ENCODE measurements at regions not wholly inside any gene's neighbourhood (a gene's known extent, or its start where the extent isn't known, plus 50 kb on each side); places are given as distances from the start of the nearest gene placed in this dataset.

DNA sequence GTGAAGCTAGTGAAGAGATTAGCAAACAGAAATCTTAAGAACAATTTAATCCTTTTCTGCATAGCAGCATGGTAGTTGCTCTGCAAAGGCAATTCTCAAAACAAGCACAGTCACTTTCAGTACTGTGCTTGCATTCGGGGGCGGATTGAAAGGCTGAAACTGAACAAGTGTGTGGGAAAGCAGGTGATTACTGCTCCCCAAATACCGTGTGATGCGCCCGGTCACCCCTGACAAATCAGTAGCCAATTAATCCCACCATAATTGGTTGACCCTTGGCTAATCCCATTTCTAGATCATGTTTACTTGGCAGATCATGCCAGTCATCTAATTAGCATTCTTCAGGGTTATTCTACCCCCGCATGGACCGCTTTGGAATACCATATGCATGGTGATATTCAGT lies 76.5 kb upstream of the ADRB1 start:
- Histone ChIP-seq H3K27ac (no peak overlapping the region), H3K4me3 (no peak overlapping the region)

DNA sequence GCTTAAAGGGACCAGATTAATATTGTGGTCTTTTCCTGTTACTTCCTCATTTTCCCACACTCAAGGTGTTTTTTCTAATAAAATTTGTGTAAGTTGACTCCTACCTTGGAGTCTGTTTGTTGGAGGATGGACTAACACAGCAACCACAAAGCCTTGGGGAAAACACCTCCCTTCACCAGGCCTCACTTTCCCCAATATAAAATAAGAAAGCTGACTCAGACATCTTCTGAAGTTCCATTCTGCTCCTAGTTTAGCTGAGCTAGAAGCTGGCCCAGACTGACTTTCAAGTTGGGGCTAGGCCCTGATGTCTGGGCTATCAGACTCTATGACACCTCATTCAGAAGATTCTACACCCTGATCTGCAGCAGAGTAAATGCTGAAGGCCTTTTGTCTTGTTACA lies 73.0 kb upstream of the ADRB1 start:
- H3K27ac ChIP-seq: no peak overlapping the region
- H3K4me3 ChIP-seq: no peak overlapping the region

DNA sequence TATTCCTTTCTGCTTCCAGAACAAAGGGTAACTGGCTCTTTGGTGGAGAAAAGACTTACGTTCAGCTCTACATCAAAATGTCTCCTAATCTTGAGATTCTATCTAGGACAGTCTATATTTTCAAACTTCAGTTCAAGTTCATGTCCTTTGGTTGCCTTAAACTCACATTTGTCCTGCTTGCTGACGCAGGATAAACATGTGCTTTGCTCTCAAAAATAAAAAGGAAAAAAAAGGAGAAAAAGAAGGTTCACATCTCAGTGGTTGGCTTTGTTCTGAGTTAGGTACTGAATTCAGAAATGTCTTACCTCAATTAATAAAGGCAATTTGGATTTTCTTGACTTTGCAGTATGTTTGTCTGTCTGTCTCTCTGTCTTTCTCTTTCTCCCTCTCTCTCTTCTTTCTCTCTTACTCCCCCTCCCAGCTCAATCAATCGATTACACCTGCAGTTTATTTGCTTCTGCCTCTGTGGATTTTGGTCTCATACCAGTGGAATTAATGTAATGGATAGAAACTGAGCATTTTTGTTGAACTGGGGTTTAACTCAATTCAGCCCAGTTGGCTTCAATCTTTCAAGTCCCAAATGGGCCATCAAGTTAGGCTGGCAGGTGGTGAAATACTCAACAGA lies 72.2 kb upstream of the ADRB1 start:
- Histone ChIP-seq H3K4me3 (no peak overlapping the region), H3K27ac (no peak overlapping the region)

DNA sequence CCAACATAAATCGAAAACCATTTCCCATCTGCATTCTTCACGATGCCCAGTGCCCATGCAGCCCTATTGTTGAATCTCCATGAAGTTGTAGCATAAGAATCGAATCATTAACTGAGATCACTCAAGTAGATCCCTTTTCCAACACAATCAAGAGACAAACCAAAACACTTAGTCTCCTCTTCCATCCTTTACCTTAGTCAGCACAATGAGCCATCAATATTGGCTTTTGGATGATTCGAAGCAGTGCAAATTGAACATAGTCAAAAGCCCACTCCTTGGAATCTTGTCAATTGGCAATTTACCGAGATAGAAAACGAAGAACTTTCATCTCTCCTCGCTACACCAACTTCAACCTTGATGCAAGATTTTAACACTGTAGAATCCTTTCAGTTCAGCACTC lies 66.5 kb upstream of the ADRB1 start:
- no peak overlapping the region for H3K4me3 ChIP-seq
- H3K27ac ChIP-seq: no peak overlapping the region

DNA sequence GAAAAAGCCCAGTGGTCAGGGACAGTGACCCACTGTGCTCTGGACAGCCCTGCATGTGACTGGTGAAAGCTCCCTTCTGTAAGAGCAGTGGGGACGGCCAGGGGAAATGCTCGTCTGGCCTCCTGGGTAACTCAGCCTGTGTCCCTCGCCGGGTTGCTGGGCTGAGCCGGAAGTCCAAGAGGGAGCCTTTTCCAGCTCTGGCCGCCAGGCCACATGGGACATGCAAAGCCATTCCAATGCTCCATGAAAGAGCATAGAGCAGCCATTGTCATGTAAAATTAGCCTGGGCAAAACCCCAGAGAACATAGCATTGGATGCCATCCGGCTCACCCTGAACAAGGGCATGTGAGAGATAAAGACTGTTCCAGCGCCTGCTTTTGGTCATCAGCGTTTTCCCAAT lies 64.9 kb upstream of the ADRB1 start:
- no peak overlapping the region for H3K27ac ChIP-seq
- H3K4me3 ChIP-seq: no peak overlapping the region

DNA sequence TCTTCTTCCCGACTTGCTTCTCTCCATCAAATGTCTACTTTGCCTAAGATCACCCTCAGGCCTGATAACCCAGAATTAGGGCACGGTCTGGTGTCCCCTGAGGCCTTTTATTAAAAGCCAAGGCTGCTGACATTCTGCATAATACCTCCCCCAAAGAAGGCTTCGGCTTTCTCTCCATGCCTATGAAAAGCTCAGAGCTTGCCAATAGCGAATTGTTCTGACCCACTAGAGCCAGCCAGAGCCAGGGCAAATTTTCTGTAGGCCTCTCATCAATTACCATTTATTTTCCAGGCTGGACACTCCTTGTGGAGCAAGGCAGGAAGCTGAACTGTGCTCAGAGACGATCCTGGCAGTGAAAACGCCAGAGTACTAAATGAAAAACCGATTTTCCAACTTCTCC lies 64.3 kb upstream of the ADRB1 start:
- no peak overlapping the region for H3K27ac ChIP-seq
- H3K4me3 ChIP-seq: no peak overlapping the region

DNA sequence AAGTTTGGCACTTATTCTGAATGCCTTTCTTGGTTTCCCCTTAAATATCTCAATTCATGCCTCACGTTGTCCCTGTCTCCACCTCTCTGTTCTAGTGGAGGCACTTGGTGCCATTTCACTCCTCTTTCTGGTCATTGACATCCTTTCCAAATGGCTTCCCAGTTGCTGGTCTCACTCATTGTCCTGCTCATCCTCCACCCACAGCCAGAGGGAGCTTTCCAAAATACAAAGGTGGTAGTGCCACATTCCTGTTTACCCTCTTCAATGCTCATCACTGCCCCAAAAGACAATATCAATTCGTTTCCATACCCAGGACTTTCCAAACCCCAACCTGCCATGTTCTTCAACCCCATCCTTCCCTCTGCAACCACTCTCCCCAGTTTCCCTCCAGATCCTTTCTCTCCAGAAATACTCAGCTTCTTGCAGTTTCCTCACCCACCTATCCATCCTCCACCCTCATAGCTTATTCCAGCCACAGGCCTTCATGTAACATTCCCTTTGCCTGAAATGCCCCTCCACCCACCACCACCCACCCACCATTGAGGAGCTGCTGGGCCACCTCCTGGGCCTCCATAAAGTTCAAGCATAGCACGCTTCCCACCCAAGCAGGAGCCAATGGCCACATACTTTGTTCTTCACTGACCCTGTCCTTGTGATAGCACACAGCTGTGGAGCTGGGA lies 63.1 kb upstream of the ADRB1 start:
- H3K27ac ChIP-seq: no peak overlapping the region
- H3K4me3 ChIP-seq: no peak overlapping the region

DNA sequence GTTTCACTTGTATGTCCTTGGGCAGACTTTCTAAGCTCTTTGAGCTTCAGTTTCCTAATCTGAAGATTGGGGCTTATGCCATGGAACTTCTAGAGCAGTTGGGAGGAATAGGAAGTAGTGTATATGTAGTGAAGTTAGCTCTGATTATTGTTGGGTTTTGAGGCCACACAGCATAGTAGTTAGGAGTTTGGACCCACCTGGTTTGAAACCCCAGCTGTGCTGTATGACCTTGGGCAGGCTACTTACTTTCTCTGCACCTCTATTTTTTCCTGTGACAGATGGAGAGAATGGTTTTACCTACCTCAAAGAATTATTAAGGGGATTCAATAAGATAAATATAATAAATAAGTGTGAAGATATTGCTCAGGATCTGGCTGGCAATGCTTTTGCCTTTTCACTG lies 61.4 kb upstream of the ADRB1 start:
- no peak overlapping the region for H3K4me3 ChIP-seq
- no peak overlapping the region for H3K27ac ChIP-seq

DNA sequence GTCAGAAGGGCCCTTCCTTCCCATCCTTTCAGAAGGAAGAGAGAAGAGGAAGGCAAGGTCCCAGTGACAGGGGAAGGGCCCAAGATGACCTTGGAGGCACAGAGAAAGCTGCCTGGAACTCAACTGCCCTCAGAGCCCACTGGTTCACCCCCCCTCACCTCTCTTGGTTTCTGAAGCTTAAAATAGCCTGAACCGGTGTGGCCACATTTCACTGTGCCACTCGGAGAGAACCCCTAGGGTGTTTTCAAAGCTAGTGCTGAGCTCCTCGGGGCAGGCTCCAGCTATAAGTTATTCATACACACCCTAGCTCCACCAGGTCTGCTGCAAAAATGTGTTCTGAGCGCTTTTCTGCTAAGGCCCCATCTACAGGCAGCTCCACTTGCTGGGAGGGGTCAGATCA lies 60.9 kb upstream of the ADRB1 start:
- Histone ChIP-seq H3K4me3 (no peak overlapping the region), H3K27ac (peak overlapping the region in 1 of 21 experiments; percentile 3)

DNA sequence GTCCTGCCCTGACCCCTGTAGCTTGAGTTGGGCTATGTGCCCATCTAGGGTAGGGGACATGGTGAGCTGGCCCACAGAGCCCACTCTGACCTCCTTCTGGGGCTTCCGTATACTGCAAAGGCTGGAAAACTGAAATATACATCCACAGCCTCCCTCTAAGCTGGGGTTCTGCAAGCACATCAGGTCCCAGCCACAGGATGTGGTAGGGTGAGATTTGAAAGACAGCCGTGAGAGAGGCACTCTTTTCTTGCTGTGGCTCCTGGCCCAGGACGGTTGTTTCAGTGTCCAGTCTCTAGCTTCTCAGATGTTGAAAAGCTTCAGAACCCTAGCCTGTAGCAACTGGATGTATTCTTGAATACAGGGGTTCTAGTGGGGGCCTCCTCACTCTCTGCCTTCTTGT lies 60.1 kb upstream of the ADRB1 start:
- H3K27ac ChIP-seq: no peak overlapping the region
- H3K4me3 ChIP-seq: no peak overlapping the region

DNA sequence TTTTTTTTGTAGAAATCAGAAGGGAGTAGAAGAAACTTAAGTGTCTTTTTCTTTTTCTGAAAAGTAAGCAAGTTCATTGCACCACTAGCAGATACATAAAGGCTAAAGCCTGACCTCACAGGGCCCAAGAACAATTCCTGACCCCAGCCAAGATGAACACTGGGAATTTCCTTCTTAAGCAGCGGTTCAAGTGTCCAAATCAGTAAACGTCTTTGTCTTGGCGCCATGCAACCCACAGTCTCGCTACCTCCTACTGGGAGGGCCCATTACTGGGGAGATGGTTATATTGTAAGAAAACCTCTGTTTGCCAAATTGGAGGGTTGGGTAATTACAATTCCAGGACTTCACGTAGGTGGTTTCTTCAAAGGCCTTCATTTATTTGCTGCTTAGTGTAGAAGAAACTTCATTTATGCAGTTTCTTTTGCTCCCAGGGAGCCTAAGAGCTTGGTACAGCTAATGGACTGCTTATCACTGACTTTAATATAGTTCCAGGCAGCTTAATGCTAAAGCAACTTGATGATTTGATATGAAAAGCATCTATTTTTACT lies 58.3 kb upstream of the ADRB1 start:
- Histone ChIP-seq H3K27ac (no peak overlapping the region), H3K4me3 (no peak overlapping the region)

DNA sequence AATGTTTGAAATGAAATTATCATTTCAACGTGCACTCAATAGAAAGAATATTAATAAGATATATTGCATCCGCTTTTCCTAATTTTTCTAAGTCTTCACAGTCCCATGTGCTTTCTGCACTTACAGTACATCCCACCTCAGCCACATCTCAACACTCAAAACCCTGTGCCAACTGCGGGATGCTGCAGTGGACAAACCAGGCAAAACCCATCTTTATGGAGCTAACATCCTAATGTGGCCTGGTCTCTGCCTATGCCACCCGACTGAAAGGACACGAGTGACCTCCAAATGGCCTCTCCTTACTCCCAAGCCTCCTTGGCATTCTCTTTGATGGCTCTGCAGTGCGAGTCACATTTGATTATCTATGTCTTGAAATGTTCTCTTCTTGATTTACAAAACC lies 57.4 kb upstream of the ADRB1 start:
- H3K27ac ChIP-seq: no peak overlapping the region

DNA sequence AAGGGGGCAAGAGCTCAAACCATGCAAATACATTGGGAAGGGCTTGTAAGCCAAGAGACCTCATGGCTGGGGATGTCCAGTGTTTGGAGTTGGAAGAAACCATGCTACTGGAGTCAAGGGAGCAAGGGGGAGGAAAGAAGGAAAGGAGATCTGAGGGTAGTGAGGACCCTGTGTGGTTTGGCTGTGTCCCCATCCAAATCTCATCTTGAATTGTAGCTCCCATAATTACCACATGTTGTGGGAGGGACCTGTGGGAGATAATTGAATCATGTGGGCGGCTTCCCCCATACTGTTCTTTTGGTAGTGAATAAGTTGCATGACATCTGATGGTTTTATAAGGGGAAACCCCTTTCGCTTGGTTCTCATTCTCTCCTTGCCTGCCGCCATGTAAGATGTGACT lies 56.5 kb upstream of the ADRB1 start:
- Histone ChIP-seq H3K27ac (no peak overlapping the region), H3K4me3 (no peak overlapping the region)

More for the DNA sequence above, 57.4 kb upstream of the ADRB1 start:
- no peak overlapping the region for H3K4me3 ChIP-seq

DNA sequence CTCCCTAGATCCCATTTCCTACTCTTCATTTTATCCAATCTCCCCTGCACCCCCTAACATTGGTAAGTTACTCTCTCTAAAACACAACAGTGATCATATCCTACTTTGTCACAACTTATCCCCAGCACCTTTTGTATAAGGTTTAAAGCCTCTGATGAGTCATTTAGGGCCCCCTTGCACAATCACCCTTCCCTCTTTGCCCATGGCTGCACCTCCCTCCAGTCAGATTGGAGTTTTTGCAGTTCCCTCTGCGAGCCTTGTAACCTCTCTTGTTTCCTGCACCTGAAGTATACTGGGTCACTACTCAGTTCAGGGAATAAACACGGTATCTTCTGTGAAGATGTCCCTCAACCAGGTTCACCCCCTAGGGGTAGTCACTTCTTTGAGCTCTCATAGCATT lies 55.9 kb upstream of the ADRB1 start:
- no peak overlapping the region for H3K4me3 ChIP-seq
- H3K27ac ChIP-seq: no peak overlapping the region

DNA sequence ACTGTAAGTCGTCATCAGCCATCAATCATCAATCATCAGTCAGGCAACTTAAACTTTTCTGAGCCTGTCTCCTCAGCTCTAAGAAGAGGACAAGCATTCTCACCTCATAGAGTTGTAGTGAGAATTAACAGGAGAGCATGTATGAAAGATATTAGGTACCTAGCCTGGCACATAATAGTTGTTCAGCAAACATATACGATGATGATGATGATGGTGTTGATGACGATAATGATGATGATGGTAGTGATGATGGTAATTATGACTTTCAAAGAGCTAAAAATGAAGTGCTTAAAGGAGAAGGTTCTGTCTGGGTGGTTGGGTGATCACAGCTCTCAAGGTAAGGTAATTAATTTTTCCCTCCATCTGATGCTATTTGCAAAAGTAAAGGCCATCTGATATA lies 55.1 kb upstream of the ADRB1 start:
- H3K27ac ChIP-seq: no peak overlapping the region

DNA sequence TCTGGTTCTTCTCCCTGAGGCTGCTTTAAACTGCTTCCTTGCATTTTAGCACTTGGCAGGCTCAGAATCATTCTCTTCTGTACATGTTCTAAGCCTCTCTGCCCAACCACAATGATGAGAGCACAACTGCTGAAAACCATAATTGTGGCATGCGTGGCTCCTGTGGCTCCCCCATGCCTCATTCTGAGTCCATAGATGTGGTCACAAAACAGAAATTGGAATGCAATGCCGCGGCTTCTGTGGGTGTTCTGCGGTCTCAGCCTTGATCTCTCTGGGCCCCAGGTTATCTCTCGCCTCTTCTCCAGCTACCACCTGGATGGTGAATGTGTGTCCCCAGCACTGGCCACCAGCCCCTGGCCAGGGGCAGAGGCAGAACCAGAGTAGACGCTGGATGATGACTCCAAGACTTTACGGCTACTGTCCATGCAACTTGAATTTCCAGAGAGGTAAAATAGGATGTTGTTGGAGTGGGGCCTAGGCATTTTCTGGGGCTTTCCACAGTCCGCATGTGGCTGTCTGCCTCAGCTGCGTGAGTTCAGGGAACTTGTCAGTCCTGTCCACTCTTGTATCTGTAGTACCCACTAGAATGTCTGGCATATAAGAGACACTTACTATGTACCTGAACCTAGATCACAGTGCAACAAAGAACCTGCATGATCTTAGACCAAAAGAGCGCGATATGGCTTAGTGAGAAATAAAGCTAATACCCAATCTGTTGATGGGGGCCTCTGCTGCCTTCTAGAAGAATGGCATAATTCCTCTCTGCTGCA lies 52.4 kb upstream of the ADRB1 start:
- Histone ChIP-seq H3K4me3 (no peak overlapping the region), H3K27ac (no peak overlapping the region)

More for the DNA sequence above, 55.1 kb upstream of the ADRB1 start:
- H3K4me3 ChIP-seq: no peak overlapping the region

DNA sequence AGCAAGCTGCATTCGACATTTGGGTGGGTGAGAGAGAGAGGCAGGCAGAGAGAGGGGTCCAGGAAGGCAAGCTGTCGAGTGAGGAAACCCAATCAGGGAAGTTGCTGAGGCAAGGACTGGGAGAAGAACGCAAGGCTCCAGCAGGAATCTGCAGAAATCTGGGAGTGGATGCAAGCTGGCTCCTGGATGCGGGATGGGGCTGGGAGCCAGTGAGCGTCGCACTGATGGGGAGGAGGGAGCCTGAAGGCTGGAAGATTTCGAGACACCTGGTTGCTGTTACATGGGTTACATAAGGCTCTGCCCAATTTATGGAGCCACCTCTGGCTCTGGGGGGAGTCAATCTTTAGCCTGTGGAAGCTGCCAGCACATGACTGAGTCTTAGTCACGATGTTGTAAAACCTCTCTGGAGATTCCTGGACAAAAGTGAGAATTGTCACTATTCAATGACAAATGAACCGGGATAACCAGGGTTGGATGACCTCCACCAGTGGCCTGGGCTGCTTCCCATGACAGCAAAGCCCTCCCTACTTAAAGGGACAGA lies 51.1 kb upstream of the ADRB1 start:
- Histone ChIP-seq H3K27ac (no peak overlapping the region), H3K4me3 (no peak overlapping the region)

DNA sequence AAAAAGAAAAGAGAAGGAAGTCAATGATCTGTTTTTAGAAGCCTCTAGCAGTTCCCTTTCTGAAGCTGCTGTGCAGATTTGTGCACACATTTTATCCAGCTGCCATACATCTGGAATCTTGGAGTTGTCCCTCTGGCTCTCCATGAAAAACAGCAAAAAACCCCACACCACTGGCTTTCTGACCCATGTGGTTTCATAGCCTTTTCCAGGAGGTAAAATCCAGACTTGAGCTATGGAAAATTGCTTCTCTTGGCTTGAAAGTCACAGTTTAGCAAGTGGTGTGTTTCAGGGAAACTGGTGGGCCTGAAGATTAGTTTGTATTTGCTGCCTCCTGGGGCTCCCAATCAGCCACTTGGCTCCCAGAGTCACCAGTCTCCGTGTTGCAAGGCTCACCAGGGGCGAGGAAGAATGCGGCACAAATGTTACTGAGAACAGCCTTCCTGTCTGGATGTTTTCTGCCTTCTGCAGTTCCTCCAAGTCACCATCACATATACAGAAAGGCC lies 50.1 kb upstream of the ADRB1 start:
- Histone ChIP-seq H3K4me3 (no peak overlapping the region), H3K27ac (peak overlapping the region in 1 of 21 experiments; percentile 6)
